Activated CD4-positive, alpha-beta T cell treated with anti-CD3 and anti-CD28 coated beads, Interleukin-2, amount 50 U/mL, for 24 hours (primary cell): ENCODE measurements at regions not wholly inside any gene's neighbourhood (a gene's known extent, or its start where the extent isn't known, plus 50 kb on each side); places are given as distances from the start of the nearest gene placed in this dataset.
A peak's percentile ranks its signal among the peaks of the same experiment; 100 is the strongest.

ENCODE experiments used
- DNase-seq, 2 donors: peaks; one replicate each; pipeline ENCODE4 v3.0.0-alpha.2; 2020; ENCODE audit warnings: low read depth in 1 of 2, low spot score in 1 of 2

GRCh38 chr14:61893371-61893940 lies 131.2 kb downstream of the SNAPC1 start:
- DNase-seq: no peak

GRCh38 chr14:61894452-61895077 lies 132.3 kb downstream of the SNAPC1 start:
- DNase-seq: peak in 1 of 2 donors; percentile 46

- no peak for DNase-seq
Observed at GRCh38 chr14:61897300-61897699, 135.1 kb downstream of the SNAPC1 start.

- no peak for DNase-seq
Observed at GRCh38 chr14:61898568-61898967, 136.3 kb downstream of the SNAPC1 start.

- DNase-seq: no peak
Observed at GRCh38 chr14:61899497-61899896, 137.3 kb downstream of the SNAPC1 start.

GRCh38 chr14:61904946-61905345 lies 142.7 kb downstream of the SNAPC1 start:
- DNase-seq: no peak

- DNase-seq: no peak
Observed at GRCh38 chr14:61911574-61911973, 149.4 kb downstream of the SNAPC1 start.

- no peak for DNase-seq
Observed at GRCh38 chr14:61918998-61919397, 156.8 kb downstream of the SNAPC1 start.

- DNase-seq: no peak
Observed at GRCh38 chr14:61923348-61923747, 161.1 kb downstream of the SNAPC1 start.

- DNase-seq: no peak
Observed at GRCh38 chr14:61925043-61925442, 162.8 kb downstream of the SNAPC1 start.

- no peak for DNase-seq
Observed at GRCh38 chr14:61925732-61926435, 163.7 kb downstream of the SNAPC1 start.

- DNase-seq: no peak
Observed at GRCh38 chr14:61927060-61927459, 164.8 kb downstream of the SNAPC1 start.

- DNase-seq: no peak
Observed at GRCh38 chr14:61927520-61927919, 165.3 kb downstream of the SNAPC1 start.

GRCh38 chr14:61928300-61928699 lies 166.1 kb downstream of the SNAPC1 start:
- DNase-seq: no peak

- DNase-seq: no peak
Observed at GRCh38 chr14:61928701-61929100, 166.5 kb downstream of the SNAPC1 start.

- no peak for DNase-seq
Observed at GRCh38 chr14:61929651-61930050, 167.4 kb downstream of the SNAPC1 start.

GRCh38 chr14:61930101-61930857 lies 168.1 kb downstream of the SNAPC1 start:
- no peak for DNase-seq

- no peak for DNase-seq
Observed at GRCh38 chr14:61932974-61933373, 170.8 kb downstream of the SNAPC1 start.

GRCh38 chr14:61934385-61934784 lies 172.2 kb downstream of the SNAPC1 start:
- DNase-seq: no peak

GRCh38 chr14:61939776-61940175 lies 177.6 kb downstream of the SNAPC1 start:
- DNase-seq: no peak

- no peak for DNase-seq
Observed at GRCh38 chr14:61940666-61941420, 178.6 kb downstream of the SNAPC1 start.
